Loucy (cell line): ENCODE measurements at regions not wholly inside any gene's neighbourhood (a gene's known extent, or its start where the extent isn't known, plus 50 kb on each side); places are given as distances from the start of the nearest gene placed in this dataset.

Experiments used
- H2AFZ ChIP-seq: fragments of 200-600 bp; sonication (generic); 2 replicates; pipeline ENCODE4 v1.6.0; 2016; ENCODE audit warnings: antibody characterized with exemption, mild to moderate bottlenecking, low read length, moderate library complexity
- H3F3A ChIP-seq: fragments of 200-600 bp; 2 replicates; pipeline ENCODE4 v1.6.0; 2016; ENCODE audit warnings: antibody characterized with exemption, low read depth, mild to moderate bottlenecking
- H3K27me3 ChIP-seq: fragments of 200-600 bp; sonication (generic); 2 replicates; pipeline ENCODE4 v1.6.1; 2014; ENCODE audit warnings: low read length, mild to moderate bottlenecking; ENCODE audit not compliant: insufficient read depth, poor library complexity, severe bottlenecking
- H3K36me3 ChIP-seq: fragments of 200-600 bp; sonication (generic); 2 replicates; pipeline ENCODE4 v1.6.1; 2016; ENCODE audit warnings: low read length; ENCODE audit not compliant: insufficient read depth
- H3K4me1 ChIP-seq: fragments of 200-600 bp; sonication (generic); 2 replicates; pipeline ENCODE4 v1.5.1; 2014; ENCODE audit warnings: low read length, mild to moderate bottlenecking; ENCODE audit not compliant: insufficient read depth, poor library complexity, severe bottlenecking
- H3K4me2 ChIP-seq: fragments of 200-600 bp; sonication (generic); 2 replicates; pipeline ENCODE4 v1.6.0; 2014; ENCODE audit warnings: antibody characterized with exemption, low read length, low read depth, mild to moderate bottlenecking; ENCODE audit not compliant: poor library complexity, severe bottlenecking
- H3K4me3 ChIP-seq: fragments of 200-600 bp; sonication (generic); 2 replicates; pipeline ENCODE4 v1.5.1; 2014; ENCODE audit warnings: low read length, mild to moderate bottlenecking, mixed read lengths; ENCODE audit not compliant: poor library complexity, severe bottlenecking
- H3K79me2 ChIP-seq: fragments of 200-600 bp; sonication (generic); 2 replicates; pipeline ENCODE4 v1.6.1; 2014; ENCODE audit warnings: low read length; ENCODE audit not compliant: insufficient read depth
- H3K9ac ChIP-seq: fragments of 200-600 bp; sonication (generic); 2 replicates; pipeline ENCODE4 v1.6.0; 2014; ENCODE audit warnings: mild to moderate bottlenecking, low read depth, low read length, moderate library complexity; ENCODE audit not compliant: poor library complexity, severe bottlenecking
- H3K9me2 ChIP-seq: fragments of 200-600 bp; sonication (generic); replicated peaks from 2 replicates; pipeline ENCODE4 v1.6.1; 2016; ENCODE audit warnings: low read depth, low read length, mixed read lengths
- H3K9me3 ChIP-seq: fragments of 200-600 bp; sonication (generic); 2 replicates; pipeline ENCODE4 v1.6.1; 2014; ENCODE audit warnings: mild to moderate bottlenecking, antibody characterized with exemption, low read length, low read depth; ENCODE audit not compliant: insufficient read depth
- H4K20me1 ChIP-seq: fragments of 200-600 bp; sonication (generic); 2 replicates; pipeline ENCODE4 v1.6.0; 2014; ENCODE audit warnings: antibody characterized with exemption, low read length, mild to moderate bottlenecking; ENCODE audit not compliant: insufficient read depth, poor library complexity, severe bottlenecking
- EZH2phosphoT487 ChIP-seq: fragments of 200-600 bp; IDR thresholded peaks from 2 replicates; pipeline ENCODE4 v1.6.1; 2018; ENCODE audit warnings: antibody characterized with exemption, mild to moderate bottlenecking, moderate library complexity, borderline replicate concordance
- TF ChIP-seq, protein P1 (sequence below): fragments of 200-600 bp; sonication (generic); conservative IDR thresholded peaks from 2 replicates; pipeline ENCODE4 v1.5.1; 2014; ENCODE audit warnings: mild to moderate bottlenecking, antibody characterized with exemption, low read length

DNA sequence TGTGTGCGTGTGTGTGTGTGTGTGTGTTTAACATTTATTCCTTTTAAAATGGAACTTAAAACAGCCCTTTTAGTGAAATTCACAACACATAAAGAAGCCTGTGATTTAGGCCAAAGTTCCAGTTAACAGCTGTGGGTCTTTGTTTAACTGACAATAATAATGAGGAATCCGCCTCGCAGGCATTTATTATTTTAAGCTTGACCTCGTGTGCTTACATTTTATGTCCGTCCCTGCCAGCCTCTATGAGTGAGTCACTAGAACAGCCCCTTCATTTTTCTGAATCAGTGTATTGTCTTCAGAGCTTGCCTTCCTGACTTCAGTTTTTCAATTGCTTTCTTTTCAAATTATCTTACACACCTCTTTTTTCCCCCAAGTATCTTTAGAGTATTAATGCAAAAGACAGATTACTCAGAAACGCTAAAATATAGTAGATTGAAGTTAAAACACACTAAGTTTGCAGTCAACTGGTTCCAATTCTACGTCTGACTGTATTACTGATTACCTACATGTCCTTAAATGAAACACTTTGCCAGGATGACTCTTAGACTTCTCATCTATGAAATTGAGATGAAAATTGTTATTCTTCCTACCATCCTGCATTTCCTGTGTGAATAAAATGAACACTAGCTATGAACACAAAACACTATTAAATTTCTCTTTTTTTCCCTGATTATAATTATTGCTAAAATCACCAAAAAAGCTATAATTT is 319.6 kb upstream of the HS3ST1 start:
- no peak overlapping the region for H3K4me3 ChIP-seq
- H3K9me2 ChIP-seq = no peaks in the 10 kb centered on the region
- no peak overlapping the region for H2AFZ ChIP-seq
- H3K79me2 ChIP-seq = no peaks in the 10 kb centered on the region
- no peaks in the 10 kb centered on the region for H4K20me1 ChIP-seq
- no peaks in the 10 kb centered on the region for H3F3A ChIP-seq
- H3K27me3 ChIP-seq = no peaks in the 10 kb centered on the region
- H3K36me3 ChIP-seq = no peaks in the 10 kb centered on the region
- no peaks in the 10 kb centered on the region for H3K4me1 ChIP-seq
- no peaks in the 10 kb centered on the region for H3K9me3 ChIP-seq
- TF ChIP-seq, protein P1, sequence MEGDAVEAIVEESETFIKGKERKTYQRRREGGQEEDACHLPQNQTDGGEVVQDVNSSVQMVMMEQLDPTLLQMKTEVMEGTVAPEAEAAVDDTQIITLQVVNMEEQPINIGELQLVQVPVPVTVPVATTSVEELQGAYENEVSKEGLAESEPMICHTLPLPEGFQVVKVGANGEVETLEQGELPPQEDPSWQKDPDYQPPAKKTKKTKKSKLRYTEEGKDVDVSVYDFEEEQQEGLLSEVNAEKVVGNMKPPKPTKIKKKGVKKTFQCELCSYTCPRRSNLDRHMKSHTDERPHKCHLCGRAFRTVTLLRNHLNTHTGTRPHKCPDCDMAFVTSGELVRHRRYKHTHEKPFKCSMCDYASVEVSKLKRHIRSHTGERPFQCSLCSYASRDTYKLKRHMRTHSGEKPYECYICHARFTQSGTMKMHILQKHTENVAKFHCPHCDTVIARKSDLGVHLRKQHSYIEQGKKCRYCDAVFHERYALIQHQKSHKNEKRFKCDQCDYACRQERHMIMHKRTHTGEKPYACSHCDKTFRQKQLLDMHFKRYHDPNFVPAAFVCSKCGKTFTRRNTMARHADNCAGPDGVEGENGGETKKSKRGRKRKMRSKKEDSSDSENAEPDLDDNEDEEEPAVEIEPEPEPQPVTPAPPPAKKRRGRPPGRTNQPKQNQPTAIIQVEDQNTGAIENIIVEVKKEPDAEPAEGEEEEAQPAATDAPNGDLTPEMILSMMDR = no peak
- no peak for TF ChIP-seq EZH2phosphoT487
- no peak overlapping the region for H3K9ac ChIP-seq
- no peak overlapping the region for H3K4me2 ChIP-seq

DNA sequence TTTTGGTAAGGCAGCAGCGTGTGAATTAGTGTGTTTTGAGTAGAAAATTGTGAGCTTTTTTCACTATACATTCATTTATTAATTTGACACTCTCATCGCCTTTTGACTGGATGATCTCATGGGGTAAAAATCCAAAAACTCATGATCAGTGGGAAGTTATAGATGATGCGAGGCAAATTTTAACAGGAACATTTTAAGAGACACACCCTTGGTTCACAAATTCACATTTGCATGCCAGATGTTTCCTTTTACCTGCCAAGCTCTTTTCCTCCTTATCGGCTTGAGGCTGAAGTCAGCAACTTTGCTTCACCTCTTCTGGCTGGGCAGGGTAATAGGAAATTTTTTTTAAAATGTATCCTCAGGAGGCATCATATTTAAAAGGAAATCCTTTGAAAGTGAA is 318.0 kb upstream of the HS3ST1 start:
- Histone ChIP-seq H3K9me3 (no peaks in the 10 kb centered on the region), H3K4me2 (no peak overlapping the region), H3K4me3 (no peak overlapping the region), H3K36me3 (no peaks in the 10 kb centered on the region), H3K9me2 (no peaks in the 10 kb centered on the region), H4K20me1 (no peaks in the 10 kb centered on the region), H2AFZ (no peak overlapping the region), H3K79me2 (no peaks in the 10 kb centered on the region), H3K9ac (no peak overlapping the region), H3K4me1 (no peaks in the 10 kb centered on the region), H3F3A (no peaks in the 10 kb centered on the region), H3K27me3 (no peaks in the 10 kb centered on the region)
- TF ChIP-seq EZH2phosphoT487 = no peak
- TF ChIP-seq, protein P1 = no peak

DNA sequence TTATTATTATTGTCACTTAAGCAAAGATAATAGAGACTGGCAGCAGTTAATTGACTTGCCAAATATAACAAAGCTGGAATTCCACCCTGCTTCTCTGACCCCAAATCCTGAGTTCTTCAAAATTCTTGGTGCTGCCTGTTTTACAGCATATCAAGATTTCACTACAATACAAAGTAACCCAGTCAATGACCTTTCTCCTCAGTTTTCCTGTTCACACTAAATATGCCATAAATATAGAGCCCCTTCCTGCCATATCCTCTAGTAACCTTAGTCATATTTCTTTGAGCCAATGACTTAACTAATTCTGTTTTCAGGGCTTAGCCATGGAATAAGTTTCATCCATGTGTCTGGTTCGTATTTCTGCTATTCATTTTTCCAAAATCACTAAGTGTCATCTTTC is 315.3 kb upstream of the HS3ST1 start:
- H3K4me1 ChIP-seq = no peaks in the 10 kb centered on the region
- no peak overlapping the region for H3K4me3 ChIP-seq
- H3F3A ChIP-seq = no peaks in the 10 kb centered on the region
- H3K9ac ChIP-seq = no peak overlapping the region
- no peaks in the 10 kb centered on the region for H3K9me2 ChIP-seq
- no peaks in the 10 kb centered on the region for H3K79me2 ChIP-seq
- no peaks in the 10 kb centered on the region for H3K36me3 ChIP-seq
- H3K9me3 ChIP-seq = no peaks in the 10 kb centered on the region
- TF ChIP-seq, protein P1 = no peak
- TF ChIP-seq EZH2phosphoT487 = no peak
- no peak overlapping the region for H2AFZ ChIP-seq
- no peak overlapping the region for H3K4me2 ChIP-seq
- no peaks in the 10 kb centered on the region for H4K20me1 ChIP-seq
- no peaks in the 10 kb centered on the region for H3K27me3 ChIP-seq
